ENCODE measurements at regions not wholly inside any gene's neighbourhood (a gene's known extent, or its start where the extent isn't known, plus 50 kb on each side); places are given as distances from the start of the nearest gene placed in this dataset.

GRCh38 chr7:86955895-86956503 is 103.5 kb downstream of the ELAPOR2 start:
- TF ChIP-seq POLR2A (IDR thresholded peaks at IDR 0.05; ENCODE audit: low read depth, low read length) (no peak), TAF1 (IDR thresholded peaks at IDR 0.05; ENCODE audit: borderline replicate concordance, low read depth, low read length) (no peak), POLR2AphosphoS5 (IDR thresholded peaks at IDR 0.05; ENCODE audit: low read depth, low read length) (no peak)

All from GM12892 (cell line).